GM12892 (cell line): ENCODE measurements at regions not wholly inside any gene's neighbourhood (a gene's known extent, or its start where the extent isn't known, plus 50 kb on each side); places are given as distances from the start of the nearest gene placed in this dataset.

Experiments used
- POLR2A ChIP-seq: IDR thresholded peaks from 2 replicates; pipeline ENCODE4 v1.6.1; 2011; ENCODE audit warnings: low read depth, low read length, control low read depth
- POLR2AphosphoS5 ChIP-seq: IDR thresholded peaks from 2 replicates; pipeline ENCODE4 v1.6.1; 2011; ENCODE audit warnings: low read depth, low read length, control low read depth

DNA sequence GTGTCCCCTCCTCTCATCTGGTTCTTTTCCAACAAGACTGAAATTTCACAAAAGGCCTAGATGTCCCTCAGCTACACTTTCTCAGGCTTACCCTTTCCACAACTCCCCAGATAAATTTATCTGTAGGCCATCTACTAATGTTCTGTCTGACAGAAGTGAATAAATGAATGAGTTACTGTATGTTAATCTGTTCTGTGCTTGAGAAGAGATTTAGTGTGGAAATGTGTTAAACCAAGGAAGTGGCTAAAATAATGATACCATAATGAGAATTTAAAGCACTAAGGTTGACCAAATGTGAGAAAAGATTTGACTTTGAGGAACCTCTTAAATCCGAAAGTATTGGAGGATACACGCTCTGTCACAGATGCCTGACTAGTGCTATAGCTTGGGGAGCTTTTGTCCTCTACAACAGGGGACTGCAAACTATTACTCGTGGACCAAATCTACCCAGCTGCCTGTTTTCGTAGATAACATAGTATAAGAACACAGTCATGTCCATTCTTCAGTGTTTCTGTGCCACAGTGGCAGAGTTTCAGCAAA lies 74.8 kb upstream of the P2RY1 start:
- no peak for TF ChIP-seq POLR2AphosphoS5
- no peak for TF ChIP-seq POLR2A
